ENCODE measurements at regions not wholly inside any gene's neighbourhood (a gene's known extent, or its start where the extent isn't known, plus 50 kb on each side); places are given as distances from the start of the nearest gene placed in this dataset.

- Histone ChIP-seq H3K79me2 (ENCODE audit: insufficient read depth, low read depth, low read length) (no peaks in the 10 kb centered on the region), H3K9me2 (ENCODE audit: insufficient read depth, low read length) (no peaks in the 10 kb centered on the region), H3K36me3 (ENCODE audit: insufficient read depth, low read length) (no peaks in the 10 kb centered on the region), H3K9me3 (ENCODE audit: low read length) (no peaks in the 10 kb centered on the region), H3K4me1 (ENCODE audit: insufficient read depth, low read length, poor library complexity, severe bottlenecking) (no peaks in the 10 kb centered on the region), H3K4me2 (ENCODE audit: low read length) (no peak overlapping the region), H2AFZ (ENCODE audit: low read length) (no peak overlapping the region), H4K20me1 (ENCODE audit: insufficient read depth, low read length) (no peaks in the 10 kb centered on the region), H3K4me3 (ENCODE audit: low read depth, low read length, poor library complexity, severe bottlenecking) (no peak overlapping the region), H3K27ac (ENCODE audit: low read depth, low read length, poor library complexity, severe bottlenecking) (no peak overlapping the region)
- no TSS peak for BruUV-seq (replicated peaks)
- TF ChIP-seq EZH2phosphoT487 (IDR thresholded peaks at IDR 0.05; ENCODE audit: borderline replicate concordance, low read depth, low read length) (no peak), CTCF (conservative IDR thresholded peaks at IDR 0.05; ENCODE audit: low read length) (no peak)
- ChIA-PET CTCF (ENCODE audit: unreplicated experiment) (no interaction called here), POLR2A (no interaction called here)
- intact Hi-C loops (cut with micrococcal nuclease; ENCODE audit: unreplicated experiment): no loop called here
- DNase-seq (ENCODE audit: low spot score): no peak
Observed at GRCh38 chr1:38622197-38622596, 237.4 kb downstream of the RRAGC start.

GRCh38 chr1:38616846-38617245, 242.7 kb downstream of the RRAGC start:
- Histone ChIP-seq H3K4me3 (ENCODE audit: low read depth, low read length, poor library complexity, severe bottlenecking) (no peak overlapping the region), H3K36me3 (ENCODE audit: insufficient read depth, low read length) (no peaks in the 10 kb centered on the region), H3K9me2 (ENCODE audit: insufficient read depth, low read length) (no peaks in the 10 kb centered on the region), H3K27ac (ENCODE audit: low read depth, low read length, poor library complexity, severe bottlenecking) (no peak overlapping the region), H3K9me3 (ENCODE audit: low read length) (no peaks in the 10 kb centered on the region), H4K20me1 (ENCODE audit: insufficient read depth, low read length) (no peaks in the 10 kb centered on the region), H3K79me2 (ENCODE audit: insufficient read depth, low read depth, low read length) (no peaks in the 10 kb centered on the region), H3K4me2 (ENCODE audit: low read length) (no peak overlapping the region), H2AFZ (ENCODE audit: low read length) (no peak overlapping the region), H3K4me1 (ENCODE audit: insufficient read depth, low read length, poor library complexity, severe bottlenecking) (no peaks in the 10 kb centered on the region)
- DNase-seq (ENCODE audit: low spot score): no peak
- no peak for TF ChIP-seq EZH2phosphoT487 (IDR thresholded peaks at IDR 0.05; ENCODE audit: borderline replicate concordance, low read depth, low read length)
- TF ChIP-seq CTCF (conservative IDR thresholded peaks at IDR 0.05; ENCODE audit: low read length): no peak
- ChIA-PET POLR2A (no interaction called here), CTCF (ENCODE audit: unreplicated experiment) (no interaction called here)
- intact Hi-C loops (cut with micrococcal nuclease; ENCODE audit: unreplicated experiment): no loop called here
- BruUV-seq (replicated peaks): no TSS peak

- no peaks in the 10 kb centered on the region for H3K4me1 ChIP-seq (ENCODE audit: insufficient read depth, low read length, poor library complexity, severe bottlenecking)
- H3K4me3 ChIP-seq (ENCODE audit: low read depth, low read length, poor library complexity, severe bottlenecking): no peak overlapping the region
- POLR2A ChIA-PET: no interaction called here
- no peak overlapping the region for H3K4me2 ChIP-seq (ENCODE audit: low read length)
- BruUV-seq (replicated peaks): no TSS peak
- intact Hi-C loops (cut with micrococcal nuclease; ENCODE audit: unreplicated experiment): no loop called here
- H3K9me3 ChIP-seq (ENCODE audit: low read length): no peaks in the 10 kb centered on the region
- TF ChIP-seq CTCF (conservative IDR thresholded peaks at IDR 0.05; ENCODE audit: low read length) (peak; percentile 56), EZH2phosphoT487 (IDR thresholded peaks at IDR 0.05; ENCODE audit: borderline replicate concordance, low read depth, low read length) (no peak)
- no peak overlapping the region for H3K27ac ChIP-seq (ENCODE audit: low read depth, low read length, poor library complexity, severe bottlenecking)
- H2AFZ ChIP-seq (ENCODE audit: low read length): no peak overlapping the region
- CTCF ChIA-PET (ENCODE audit: unreplicated experiment): no interaction called here
- H4K20me1 ChIP-seq (ENCODE audit: insufficient read depth, low read length): no peaks in the 10 kb centered on the region
- no peak for DNase-seq (ENCODE audit: low spot score)
- no peaks in the 10 kb centered on the region for H3K9me2 ChIP-seq (ENCODE audit: insufficient read depth, low read length)
- H3K79me2 ChIP-seq (ENCODE audit: insufficient read depth, low read depth, low read length): no peaks in the 10 kb centered on the region
- no peaks in the 10 kb centered on the region for H3K36me3 ChIP-seq (ENCODE audit: insufficient read depth, low read length)
Observed at GRCh38 chr1:38615680-38616079, 243.9 kb downstream of the RRAGC start.
